ENCODE measurements at regions not wholly inside any gene's neighbourhood (a gene's known extent, or its start where the extent isn't known, plus 50 kb on each side); places are given as distances from the start of the nearest gene placed in this dataset.
"Not testable (repeated sequence)": the region's sequence is repeated elsewhere in the genome, so short reads cannot be mapped to it uniquely, and the experiment has no call there.

GRCh38 chrX:3803713-3804112 lies 90.3 kb upstream of the PRKX start:
- no peaks in the 10 kb centered on the region for H3K9me3 ChIP-seq (ENCODE audit: low read depth)
- no peaks in the 10 kb centered on the region for H3K4me1 ChIP-seq (ENCODE audit: low read depth)
- H3K27me3 ChIP-seq, result peaks cover 14% of the 10 kb centered on the region
- TF ChIP-seq CTCF (IDR thresholded peaks at IDR 0.05; ENCODE audit: low read depth, low read length), result no peak
- no peak overlapping the region for H3K4me3 ChIP-seq
- DNase-seq (ENCODE audit: low read depth in 1 of 2, low spot score in 1 of 2), result no peak
- H3K36me3 ChIP-seq, result no peaks in the 10 kb centered on the region
- H3K27ac ChIP-seq, result no peak overlapping the region

DNA sequence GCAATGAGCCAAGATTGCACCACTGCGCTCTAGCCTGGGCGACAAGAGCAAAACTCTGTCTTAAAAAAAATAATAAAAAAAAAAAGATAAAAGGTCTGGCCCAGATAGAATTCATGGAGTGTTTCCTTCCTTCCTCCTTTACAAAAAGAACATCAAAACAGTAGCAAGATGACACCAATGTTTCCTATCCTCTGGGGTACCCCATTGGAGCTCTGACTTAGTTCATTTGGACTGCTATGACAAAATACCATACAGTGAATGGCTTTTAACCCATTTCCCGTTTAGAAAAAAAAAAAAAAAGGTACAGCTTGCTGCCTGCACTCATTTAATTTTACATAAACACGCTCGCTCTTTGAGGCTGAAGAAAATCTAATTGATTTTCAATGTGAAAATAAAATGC lies 89.9 kb upstream of the PRKX start:
- Histone ChIP-seq H3K27me3 (peaks cover 14% of the 10 kb centered on the region), H3K36me3 (no peaks in the 10 kb centered on the region), H3K27ac (no peak overlapping the region), H3K4me1 (ENCODE audit: low read depth) (no peaks in the 10 kb centered on the region), H3K4me3 (no peak overlapping the region), H3K9me3 (ENCODE audit: low read depth) (no peaks in the 10 kb centered on the region)
- no peak for DNase-seq (ENCODE audit: low read depth in 1 of 2, low spot score in 1 of 2)
- no peak for TF ChIP-seq CTCF (IDR thresholded peaks at IDR 0.05; ENCODE audit: low read depth, low read length)

DNA sequence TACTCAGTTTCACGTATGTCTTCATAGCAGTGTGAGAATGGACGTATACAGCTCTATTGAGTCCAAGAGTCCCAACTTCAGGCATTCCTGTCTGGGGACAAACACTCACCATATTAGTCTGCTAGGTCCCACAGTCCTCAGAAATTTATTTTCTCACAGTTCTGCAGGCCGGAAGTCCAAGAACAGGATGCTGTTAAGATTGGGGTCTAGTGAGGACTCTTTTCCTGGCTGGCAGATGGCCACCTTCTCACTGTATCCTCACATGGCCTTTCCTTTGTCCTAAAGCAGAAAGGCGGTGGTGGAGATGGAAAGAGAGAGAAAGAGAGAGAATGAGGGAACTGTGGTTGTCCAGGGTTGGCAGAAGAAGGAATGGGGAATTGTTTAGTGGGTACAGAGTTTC lies 82.0 kb upstream of the PRKX start:
- not testable (repeated sequence) for H3K9me3 ChIP-seq (ENCODE audit: low read depth); H3K27ac ChIP-seq; DNase-seq (ENCODE audit: low read depth in 1 of 2, low spot score in 1 of 2); H3K36me3 ChIP-seq; H3K27me3 ChIP-seq; H3K4me1 ChIP-seq (ENCODE audit: low read depth); H3K4me3 ChIP-seq

- H3K4me1 ChIP-seq (ENCODE audit: low read depth), result no peaks in the 10 kb centered on the region
- TF ChIP-seq CTCF (IDR thresholded peaks at IDR 0.05; ENCODE audit: low read depth, low read length), result no peak
- no peaks in the 10 kb centered on the region for H3K9me3 ChIP-seq (ENCODE audit: low read depth)
- DNase-seq (ENCODE audit: low read depth in 1 of 2, low spot score in 1 of 2), result no peak
- H3K27me3 ChIP-seq, result no peaks in the 10 kb centered on the region
- H3K36me3 ChIP-seq, result no peaks in the 10 kb centered on the region
- no peak overlapping the region for H3K4me3 ChIP-seq
- no peak overlapping the region for H3K27ac ChIP-seq
Observed at GRCh38 chrX:3791449-3791848, 78.0 kb upstream of the PRKX start.

- no peaks in the 10 kb centered on the region for H3K36me3 ChIP-seq
- H3K27ac ChIP-seq, result no peak overlapping the region
- no peak for DNase-seq (ENCODE audit: low read depth in 1 of 2, low spot score in 1 of 2)
- no peak overlapping the region for H3K4me3 ChIP-seq
- no peaks in the 10 kb centered on the region for H3K4me1 ChIP-seq (ENCODE audit: low read depth)
- TF ChIP-seq CTCF (IDR thresholded peaks at IDR 0.05; ENCODE audit: low read depth, low read length), result no peak
- no peaks in the 10 kb centered on the region for H3K9me3 ChIP-seq (ENCODE audit: low read depth)
- no peaks in the 10 kb centered on the region for H3K27me3 ChIP-seq
Observed at GRCh38 chrX:3788494-3789233, 75.2 kb upstream of the PRKX start.

DNA sequence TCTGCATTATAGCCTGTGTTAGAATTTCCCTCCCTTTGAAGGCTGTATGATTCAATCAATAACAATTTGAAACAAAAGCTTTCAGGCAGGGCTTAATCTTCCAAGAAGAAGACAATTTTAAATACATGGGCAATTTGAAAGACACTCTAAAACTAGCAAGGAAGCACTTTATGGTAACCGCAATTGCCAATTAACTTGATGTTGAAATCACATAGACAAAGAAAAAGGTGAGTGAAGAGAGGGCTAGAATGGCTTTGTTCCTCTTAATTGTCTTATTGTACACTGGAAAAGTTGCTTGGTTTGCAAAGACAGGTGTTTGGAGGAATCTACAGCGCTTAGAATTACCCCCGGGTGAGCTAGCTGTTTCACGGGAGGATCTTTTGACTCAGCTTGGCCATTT lies 74.4 kb upstream of the PRKX start:
- no peak overlapping the region for H3K27ac ChIP-seq
- DNase-seq (ENCODE audit: low read depth in 1 of 2, low spot score in 1 of 2), result no peak
- H3K27me3 ChIP-seq, result no peaks in the 10 kb centered on the region
- H3K4me3 ChIP-seq, result no peak overlapping the region
- no peaks in the 10 kb centered on the region for H3K4me1 ChIP-seq (ENCODE audit: low read depth)
- no peaks in the 10 kb centered on the region for H3K9me3 ChIP-seq (ENCODE audit: low read depth)
- H3K36me3 ChIP-seq, result no peaks in the 10 kb centered on the region
- TF ChIP-seq CTCF (IDR thresholded peaks at IDR 0.05; ENCODE audit: low read depth, low read length), result no peak

GRCh38 chrX:3785822-3786221 lies 72.4 kb upstream of the PRKX start:
- not testable (repeated sequence) for H3K4me3 ChIP-seq; DNase-seq (ENCODE audit: low read depth in 1 of 2, low spot score in 1 of 2); H3K27me3 ChIP-seq

More at GRCh38 chrX:3785822-3786221, 72.4 kb upstream of the PRKX start:
- not testable (repeated sequence) for H3K27ac ChIP-seq; H3K36me3 ChIP-seq; H3K4me1 ChIP-seq (ENCODE audit: low read depth); H3K9me3 ChIP-seq (ENCODE audit: low read depth)

Measured in cardiac muscle cell (in vitro differentiated cells and primary cell).